ENCODE measurements at regions not wholly inside any gene's neighbourhood (a gene's known extent, or its start where the extent isn't known, plus 50 kb on each side); places are given as distances from the start of the nearest gene placed in this dataset. TPM values are rescaled to one million over a fixed set of nuclear protein-coding genes. Genes with fewer than 3 reads are reported as not detected.

Small RNA genes in the stretch of these regions (small RNA-seq; reads per million reads assigned to genes)
- gene RF00019 (ENCODE audit: insufficient read depth): not detected
- gene RNU11-5P (ENCODE audit: insufficient read depth): not detected
- not detected for gene RNU6-864P (ENCODE audit: insufficient read depth)
